Mammary epithelial cell (primary cell): ENCODE measurements at regions not wholly inside any gene's neighbourhood (a gene's known extent, or its start where the extent isn't known, plus 50 kb on each side); places are given as distances from the start of the nearest gene placed in this dataset.

Experiments
- EZH2 ChIP-seq: IDR thresholded peaks from 2 replicates; pipeline ENCODE4 v1.6.1; 2012; ENCODE audit warnings: low read length, inconsistent platforms, borderline replicate concordance
- TF ChIP-seq, protein P1 (sequence below), 2 donors: IDR thresholded peaks in 1 of 2; conservative IDR thresholded peaks in 1 of 2; 2 replicates each; pipeline ENCODE4 v1.5.1; 2011 to 2012; ENCODE audit warnings: inconsistent platforms in 2 of 2, low read length in 2 of 2, mild to moderate bottlenecking in 2 of 2, control low read depth in 1 of 2, low read depth in 1 of 2; ENCODE audit not compliant: insufficient read depth in 1 of 2; ENCODE audit errors: extremely low read depth in 1 of 2

DNA sequence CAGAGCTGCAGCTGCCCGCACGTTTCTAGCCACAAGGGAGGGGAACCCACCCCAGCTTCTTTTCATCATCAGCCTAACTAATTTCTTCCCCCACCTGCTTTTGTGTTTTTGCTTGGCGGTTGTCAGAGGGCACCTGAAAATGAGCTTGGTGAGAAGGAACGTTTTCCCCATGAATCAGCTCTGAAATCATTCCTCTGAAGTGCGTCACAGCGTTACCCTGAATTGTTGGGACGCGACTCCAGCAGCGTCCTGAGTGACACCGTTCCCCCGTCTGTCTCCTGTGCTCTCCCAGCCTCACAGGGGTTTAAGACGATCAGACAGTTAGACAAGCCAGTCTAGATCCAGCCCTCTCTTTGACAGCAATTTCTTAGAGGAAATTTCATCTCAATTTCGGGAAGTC lies 722.9 kb upstream of the EEF2KMT start:
- TF ChIP-seq, protein P1, sequence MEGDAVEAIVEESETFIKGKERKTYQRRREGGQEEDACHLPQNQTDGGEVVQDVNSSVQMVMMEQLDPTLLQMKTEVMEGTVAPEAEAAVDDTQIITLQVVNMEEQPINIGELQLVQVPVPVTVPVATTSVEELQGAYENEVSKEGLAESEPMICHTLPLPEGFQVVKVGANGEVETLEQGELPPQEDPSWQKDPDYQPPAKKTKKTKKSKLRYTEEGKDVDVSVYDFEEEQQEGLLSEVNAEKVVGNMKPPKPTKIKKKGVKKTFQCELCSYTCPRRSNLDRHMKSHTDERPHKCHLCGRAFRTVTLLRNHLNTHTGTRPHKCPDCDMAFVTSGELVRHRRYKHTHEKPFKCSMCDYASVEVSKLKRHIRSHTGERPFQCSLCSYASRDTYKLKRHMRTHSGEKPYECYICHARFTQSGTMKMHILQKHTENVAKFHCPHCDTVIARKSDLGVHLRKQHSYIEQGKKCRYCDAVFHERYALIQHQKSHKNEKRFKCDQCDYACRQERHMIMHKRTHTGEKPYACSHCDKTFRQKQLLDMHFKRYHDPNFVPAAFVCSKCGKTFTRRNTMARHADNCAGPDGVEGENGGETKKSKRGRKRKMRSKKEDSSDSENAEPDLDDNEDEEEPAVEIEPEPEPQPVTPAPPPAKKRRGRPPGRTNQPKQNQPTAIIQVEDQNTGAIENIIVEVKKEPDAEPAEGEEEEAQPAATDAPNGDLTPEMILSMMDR (conservative IDR thresholded peaks at IDR 0.05 in 1 of 2, IDR thresholded peaks at IDR 0.05 in 1 of 2; ENCODE audit: extremely low read depth in 1 of 2, insufficient read depth in 1 of 2, low read depth in 1 of 2, low read length in 2 of 2): no peak
- TF ChIP-seq EZH2: no peak
